HUES6 (cell line): ENCODE measurements at regions not wholly inside any gene's neighbourhood (a gene's known extent, or its start where the extent isn't known, plus 50 kb on each side); places are given as distances from the start of the nearest gene placed in this dataset.

ENCODE experiments used
- H3K27ac ChIP-seq: 2 replicates; pipeline ENCODE4 v1.7.0; 2013; ENCODE audit warnings: low read depth, mild to moderate bottlenecking, low read length, inconsistent platforms
- H3K27me3 ChIP-seq: 2 replicates; pipeline ENCODE4 v1.6.1; 2013; ENCODE audit warnings: low read length; ENCODE audit not compliant: control insufficient read depth, insufficient read depth
- H3K36me3 ChIP-seq: 2 replicates; pipeline ENCODE4 v1.6.1; 2013; ENCODE audit warnings: low read length; ENCODE audit not compliant: control insufficient read depth, insufficient read depth
- H3K4me1 ChIP-seq: 2 replicates; pipeline ENCODE4 v1.6.1; 2013; ENCODE audit warnings: low read length; ENCODE audit not compliant: control insufficient read depth, insufficient read depth
- H3K4me3 ChIP-seq: 2 replicates; pipeline ENCODE4 v1.5.1; 2013; ENCODE audit warnings: low read depth, low read length
- H3K9ac ChIP-seq: one replicate; pipeline ENCODE4 v1.6.1; 2013; ENCODE audit warnings: mild to moderate bottlenecking, low read length
- H3K9me3 ChIP-seq: 2 replicates; pipeline ENCODE4 v1.6.1; 2013; ENCODE audit warnings: low read depth, low read length; ENCODE audit not compliant: control insufficient read depth, insufficient read depth

DNA sequence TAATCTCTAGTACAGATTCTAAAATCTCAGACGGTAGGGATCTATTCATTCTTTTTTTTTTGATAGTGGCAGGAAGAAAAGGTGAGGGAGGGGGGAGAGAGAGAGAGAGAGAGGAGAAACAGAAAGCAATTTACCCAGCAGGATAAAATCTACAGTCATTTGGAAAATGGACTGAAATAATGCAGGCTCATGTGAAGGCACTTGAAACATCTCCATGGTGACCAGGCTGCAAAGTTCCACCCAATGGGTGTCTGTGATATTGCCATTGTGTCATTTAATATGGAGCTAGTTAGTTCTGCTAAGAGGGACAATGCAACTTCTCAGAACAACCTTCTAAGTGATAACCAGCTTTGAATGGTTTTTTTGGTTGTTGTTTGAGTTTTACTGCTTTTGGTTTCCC is 165.2 kb upstream of the RAG2 start:
- Histone ChIP-seq H3K27ac (no peak overlapping the region), H3K9me3 (no peaks in the 10 kb centered on the region), H3K27me3 (no peaks in the 10 kb centered on the region), H3K4me1 (no peaks in the 10 kb centered on the region), H3K9ac (no peak overlapping the region), H3K36me3 (no peaks in the 10 kb centered on the region), H3K4me3 (no peak overlapping the region)

- no peaks in the 10 kb centered on the region for H3K36me3 ChIP-seq
- H3K9ac ChIP-seq = no peak overlapping the region
- no peak overlapping the region for H3K27ac ChIP-seq
- H3K9me3 ChIP-seq = no peaks in the 10 kb centered on the region
- H3K4me3 ChIP-seq = no peak overlapping the region
- H3K4me1 ChIP-seq = no peaks in the 10 kb centered on the region
- H3K27me3 ChIP-seq = no peaks in the 10 kb centered on the region
Measured at GRCh38 chr11:36757075-36757474, 159.0 kb upstream of the RAG2 start.

GRCh38 chr11:36753960-36754359 is 155.9 kb upstream of the RAG2 start:
- Histone ChIP-seq H3K9ac (no peak overlapping the region), H3K4me1 (no peaks in the 10 kb centered on the region), H3K9me3 (no peaks in the 10 kb centered on the region), H3K36me3 (no peaks in the 10 kb centered on the region), H3K27me3 (no peaks in the 10 kb centered on the region), H3K4me3 (no peak overlapping the region), H3K27ac (no peak overlapping the region)

DNA sequence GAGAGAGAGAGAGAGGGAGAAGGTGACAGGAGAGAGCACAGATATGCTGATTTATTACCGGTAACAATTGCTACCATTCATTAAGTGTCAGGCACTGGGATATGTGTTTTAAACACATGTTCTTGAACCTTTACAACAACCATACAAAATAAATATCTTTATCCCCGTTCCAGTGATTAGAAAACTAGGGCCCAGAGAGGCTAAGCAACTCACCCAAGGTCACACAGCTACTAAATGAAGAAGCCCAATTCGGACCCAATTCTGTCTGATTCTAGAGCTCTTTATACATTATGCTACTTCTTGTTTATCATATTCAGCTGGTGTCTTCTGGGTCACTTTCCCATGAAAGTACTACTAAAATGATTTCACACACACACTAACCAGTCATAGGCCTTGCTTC is 154.0 kb upstream of the RAG2 start:
- Histone ChIP-seq H3K4me3 (no peak overlapping the region), H3K36me3 (no peaks in the 10 kb centered on the region), H3K9ac (no peak overlapping the region), H3K9me3 (no peaks in the 10 kb centered on the region), H3K27me3 (no peaks in the 10 kb centered on the region), H3K27ac (no peak overlapping the region), H3K4me1 (no peaks in the 10 kb centered on the region)

- H3K4me3 ChIP-seq = no peak overlapping the region
- no peak overlapping the region for H3K27ac ChIP-seq
- H3K27me3 ChIP-seq = no peaks in the 10 kb centered on the region
- 0 out of 2 replicates have a peak, but pooled peaks cover 4% of the 10 kb centered on the region for H3K4me1 ChIP-seq
- no peaks in the 10 kb centered on the region for H3K9me3 ChIP-seq
- no peak overlapping the region for H3K9ac ChIP-seq
- no peaks in the 10 kb centered on the region for H3K36me3 ChIP-seq
Measured at GRCh38 chr11:36751335-36751781, 153.3 kb upstream of the RAG2 start.

DNA sequence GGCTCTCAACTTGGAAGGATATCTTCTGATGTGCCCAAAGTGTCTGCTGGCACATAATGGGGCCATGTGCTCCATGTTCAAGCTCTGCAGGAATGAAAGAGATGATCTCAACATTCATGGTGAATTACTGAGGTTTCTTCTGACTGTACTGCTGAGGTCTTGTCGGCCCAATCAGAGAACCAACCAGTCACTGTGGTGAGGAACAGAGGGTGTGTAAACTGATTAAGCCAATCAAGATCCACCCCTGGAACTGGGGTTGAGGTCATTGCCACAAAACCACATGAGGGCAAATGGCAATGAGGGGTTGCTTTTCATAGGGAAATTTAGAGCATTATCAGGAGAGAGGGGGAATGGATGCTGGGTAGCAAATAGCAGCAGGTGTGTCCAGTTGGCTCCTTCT is 152.3 kb upstream of the RAG2 start:
- Histone ChIP-seq H3K36me3 (no peaks in the 10 kb centered on the region), H3K4me3 (no peak overlapping the region), H3K9ac (no peak overlapping the region), H3K27ac (no peak overlapping the region), H3K4me1 (0 out of 2 replicates have a peak, but pooled peaks cover 4% of the 10 kb centered on the region), H3K27me3 (no peaks in the 10 kb centered on the region), H3K9me3 (no peaks in the 10 kb centered on the region)

GRCh38 chr11:36748836-36749235 is 150.8 kb upstream of the RAG2 start:
- Histone ChIP-seq H3K9me3 (no peaks in the 10 kb centered on the region), H3K4me1 (0 out of 2 replicates have a peak, but pooled peaks cover 4% of the 10 kb centered on the region), H3K27me3 (peaks cover 5% of the 10 kb centered on the region; the same call in 1 of the 2 replicates), H3K27ac (no peak overlapping the region), H3K9ac (no peak overlapping the region), H3K4me3 (no peak overlapping the region), H3K36me3 (no peaks in the 10 kb centered on the region)

DNA sequence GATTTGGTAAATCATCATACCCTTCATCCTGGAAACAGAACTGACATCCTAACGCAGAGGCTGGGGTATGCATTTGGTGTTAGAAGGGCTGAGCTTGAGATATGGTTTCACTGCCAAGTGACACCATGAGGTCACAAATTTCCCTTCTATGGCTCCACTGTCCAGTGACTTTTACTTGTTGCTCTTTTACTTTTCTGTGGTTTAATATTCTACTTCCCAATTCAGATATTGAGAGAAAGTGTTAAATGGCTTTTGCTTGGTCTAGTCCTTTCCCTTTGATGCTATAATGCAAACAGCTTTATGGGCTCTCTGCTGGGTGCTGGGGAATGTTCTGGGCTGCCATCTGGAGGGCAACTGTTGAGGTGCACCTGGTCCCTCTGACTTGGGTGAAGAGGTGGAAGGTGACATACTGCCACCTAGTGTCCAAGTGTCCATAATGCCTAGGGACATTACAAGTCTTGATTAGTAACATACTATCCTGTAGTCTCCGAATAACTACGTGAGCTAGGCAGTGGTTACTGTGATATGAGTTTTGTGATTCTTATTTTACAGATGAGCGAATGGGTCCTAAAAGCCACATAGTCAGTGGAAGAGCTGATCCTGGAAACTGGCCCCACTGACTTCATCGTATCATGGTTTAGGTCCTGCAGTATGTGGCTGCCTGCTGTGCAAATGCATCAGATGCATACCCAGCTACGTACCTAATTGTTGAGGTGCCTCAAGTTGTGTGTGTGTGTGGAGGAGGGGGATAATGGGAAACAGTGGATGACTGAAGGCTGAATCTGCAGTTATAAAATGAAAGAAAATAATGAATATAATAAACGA is 149.1 kb upstream of the RAG2 start:
- H3K4me3 ChIP-seq = no peak overlapping the region
- 0 out of 2 replicates have a peak, but pooled peaks cover 4% of the 10 kb centered on the region for H3K4me1 ChIP-seq
- no peak overlapping the region for H3K9ac ChIP-seq
- H3K36me3 ChIP-seq = no peaks in the 10 kb centered on the region
- no peak overlapping the region for H3K27ac ChIP-seq
- no peaks in the 10 kb centered on the region for H3K9me3 ChIP-seq
- H3K27me3 ChIP-seq = peaks cover 6% of the 10 kb centered on the region; the same call in 1 of the 2 replicates

- H3K27ac ChIP-seq = no peak overlapping the region
- no peak overlapping the region for H3K9ac ChIP-seq
- H3K4me3 ChIP-seq = no peak overlapping the region
- H3K27me3 ChIP-seq = peaks cover 6% of the 10 kb centered on the region; the same call in 1 of the 2 replicates
- no peaks in the 10 kb centered on the region for H3K36me3 ChIP-seq
- H3K9me3 ChIP-seq = no peaks in the 10 kb centered on the region
- 0 out of 2 replicates have a peak, but pooled peaks cover 4% of the 10 kb centered on the region for H3K4me1 ChIP-seq
Measured at GRCh38 chr11:36744375-36745168, 146.5 kb upstream of the RAG2 start.

DNA sequence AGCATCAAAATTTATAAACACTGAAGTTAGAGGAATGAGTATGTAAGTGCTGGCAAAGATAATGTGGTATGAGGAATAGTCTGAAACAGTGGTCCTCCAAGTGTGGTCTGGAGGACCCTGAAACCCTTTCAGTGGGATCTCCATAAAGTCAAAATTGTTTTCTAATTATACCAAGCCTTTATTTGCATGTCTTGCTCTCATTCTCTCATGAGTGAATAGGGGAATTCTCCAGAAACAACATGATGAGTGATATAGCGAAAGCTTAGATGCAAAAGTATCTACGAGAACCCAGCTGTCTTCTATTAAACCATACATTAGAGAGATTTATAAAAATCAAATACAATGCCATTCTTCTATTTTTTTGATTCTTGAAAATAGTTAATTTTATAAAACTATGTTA is 145.0 kb upstream of the RAG2 start:
- Histone ChIP-seq H3K9ac (no peak overlapping the region), H3K9me3 (no peaks in the 10 kb centered on the region), H3K36me3 (no peaks in the 10 kb centered on the region), H3K27ac (no peak overlapping the region), H3K4me1 (0 out of 2 replicates have a peak, but pooled peaks cover 4% of the 10 kb centered on the region), H3K27me3 (peaks cover 6% of the 10 kb centered on the region; the same call in 1 of the 2 replicates), H3K4me3 (no peak overlapping the region)

DNA sequence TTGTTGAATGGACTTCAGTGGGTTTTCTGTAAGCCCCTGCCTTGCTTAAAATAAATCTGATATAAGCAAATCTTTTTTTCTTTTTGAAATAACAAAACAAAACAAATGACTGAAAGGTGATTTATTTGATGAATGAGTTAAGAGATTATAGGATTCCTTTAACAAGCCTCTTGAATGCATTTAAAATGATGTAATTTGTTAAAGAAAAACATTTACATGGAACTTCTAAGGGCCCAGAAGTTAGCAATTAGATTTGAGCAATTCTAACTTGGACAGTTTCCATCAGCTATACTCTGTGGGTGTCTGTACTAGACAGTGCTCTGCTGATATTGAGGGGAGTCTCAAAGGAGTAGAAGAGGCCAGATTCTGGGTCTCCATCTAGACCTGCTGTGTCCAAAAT is 143.5 kb upstream of the RAG2 start:
- H3K9ac ChIP-seq = no peak overlapping the region
- no peak overlapping the region for H3K4me3 ChIP-seq
- peaks cover 6% of the 10 kb centered on the region for H3K27me3 ChIP-seq
- H3K36me3 ChIP-seq = no peaks in the 10 kb centered on the region
- H3K4me1 ChIP-seq = no peaks in the 10 kb centered on the region
- no peaks in the 10 kb centered on the region for H3K9me3 ChIP-seq
- no peak overlapping the region for H3K27ac ChIP-seq
